Parathyroid adenoma (tissue), 2 donors: ENCODE measurements at regions not wholly inside any gene's neighbourhood (a gene's known extent, or its start where the extent isn't known, plus 50 kb on each side); places are given as distances from the start of the nearest gene placed in this dataset.

Source experiments
- H2AFZ ChIP-seq: fragments of 300-600 bp; sonication (generic); one replicate; pipeline ENCODE4 v1.7.0; 2017; ENCODE audit warnings: antibody characterized with exemption, mild to moderate bottlenecking
- H3K27ac ChIP-seq: fragments of 300-600 bp; sonication (generic); one replicate; pipeline ENCODE4 v1.7.0; 2017
- H3K27me3 ChIP-seq: fragments of 300-600 bp; sonication (generic); one replicate; pipeline ENCODE4 v1.7.0; 2017; ENCODE audit warnings: low read length; ENCODE audit not compliant: control insufficient read depth, insufficient read depth
- H3K36me3 ChIP-seq: fragments of 300-600 bp; sonication (generic); one replicate; pipeline ENCODE4 v1.7.0; 2017; ENCODE audit warnings: low read length; ENCODE audit not compliant: control insufficient read depth, insufficient read depth
- H3K4me1 ChIP-seq: fragments of 300-600 bp; sonication (generic); one replicate; pipeline ENCODE4 v1.7.0; 2017; ENCODE audit warnings: control low read depth
- H3K4me2 ChIP-seq: fragments of 300-600 bp; sonication (generic); one replicate; pipeline ENCODE4 v1.7.0; 2017; ENCODE audit warnings: low read length
- H3K4me3 ChIP-seq: fragments of 300-600 bp; sonication (generic); one replicate; pipeline ENCODE4 v1.7.0; 2017; ENCODE audit warnings: low read depth, low read length
- H3K79me2 ChIP-seq: fragments of 300-600 bp; sonication (generic); one replicate; pipeline ENCODE4 v1.7.0; 2017; ENCODE audit warnings: control low read depth
- H3K9ac ChIP-seq: fragments of 300-600 bp; sonication (generic); one replicate; pipeline ENCODE4 v1.7.0; 2017; ENCODE audit warnings: mild to moderate bottlenecking
- H3K9me3 ChIP-seq: fragments of 300-600 bp; sonication (generic); one replicate; pipeline ENCODE4 v1.7.0; 2017; ENCODE audit warnings: low read length; ENCODE audit not compliant: control insufficient read depth
- CTCF ChIP-seq: fragments of 300-600 bp; sonication (generic); IDR thresholded peaks from one replicate; pipeline ENCODE4 v1.7.0; 2017; ENCODE audit warnings: antibody characterized with exemption, mild to moderate bottlenecking
- donor health status: primary hyperparathyroidism.

- Histone ChIP-seq H2AFZ (no peak overlapping the region), H3K79me2 (no peaks in the 10 kb centered on the region), H3K27ac (no peak overlapping the region), H3K27me3 (no peaks in the 10 kb centered on the region), H3K36me3 (no peaks in the 10 kb centered on the region), H3K4me1 (no peaks in the 10 kb centered on the region), H3K4me2 (no peak overlapping the region), H3K9ac (no peak overlapping the region), H3K4me3 (no peak overlapping the region), H3K9me3 (no peaks in the 10 kb centered on the region)
- no peak for TF ChIP-seq CTCF
Measured at GRCh38 chr12:115311875-115312274, 627.9 kb upstream of the TBX3 start.

GRCh38 chr12:115308918-115309317 lies 624.9 kb upstream of the TBX3 start:
- H3K36me3 ChIP-seq, result no peaks in the 10 kb centered on the region

GRCh38 chr12:115306380-115306779 lies 622.4 kb upstream of the TBX3 start:
- no peak overlapping the region for H2AFZ ChIP-seq
- no peak for TF ChIP-seq CTCF
- H3K9me3 ChIP-seq, result no peaks in the 10 kb centered on the region
- H3K36me3 ChIP-seq, result no peaks in the 10 kb centered on the region
- H3K4me3 ChIP-seq, result no peak overlapping the region
- no peak overlapping the region for H3K27ac ChIP-seq
- no peaks in the 10 kb centered on the region for H3K4me1 ChIP-seq
- H3K79me2 ChIP-seq, result no peaks in the 10 kb centered on the region
- no peak overlapping the region for H3K4me2 ChIP-seq
- no peak overlapping the region for H3K9ac ChIP-seq
- H3K27me3 ChIP-seq, result no peaks in the 10 kb centered on the region

More at GRCh38 chr12:115308918-115309317, 624.9 kb upstream of the TBX3 start:
- H3K9me3 ChIP-seq, result no peaks in the 10 kb centered on the region
- H3K4me1 ChIP-seq, result no peaks in the 10 kb centered on the region
- H3K27ac ChIP-seq, result no peak overlapping the region
- TF ChIP-seq CTCF, result no peak
- no peak overlapping the region for H2AFZ ChIP-seq
- H3K79me2 ChIP-seq, result no peaks in the 10 kb centered on the region
- H3K9ac ChIP-seq, result no peak overlapping the region
- H3K4me2 ChIP-seq, result no peak overlapping the region
- no peak overlapping the region for H3K4me3 ChIP-seq
- no peaks in the 10 kb centered on the region for H3K27me3 ChIP-seq

GRCh38 chr12:115305867-115306266 lies 621.9 kb upstream of the TBX3 start:
- Histone ChIP-seq H3K36me3 (no peaks in the 10 kb centered on the region), H3K9me3 (no peaks in the 10 kb centered on the region), H3K4me2 (no peak overlapping the region), H3K4me1 (no peaks in the 10 kb centered on the region), H3K79me2 (no peaks in the 10 kb centered on the region), H3K27me3 (no peaks in the 10 kb centered on the region), H2AFZ (no peak overlapping the region), H3K4me3 (no peak overlapping the region), H3K9ac (no peak overlapping the region), H3K27ac (no peak overlapping the region)
- no peak for TF ChIP-seq CTCF

GRCh38 chr12:115305275-115305674 lies 621.3 kb upstream of the TBX3 start:
- H3K27ac ChIP-seq, result no peak overlapping the region
- H3K27me3 ChIP-seq, result no peaks in the 10 kb centered on the region
- TF ChIP-seq CTCF, result no peak
- no peaks in the 10 kb centered on the region for H3K9me3 ChIP-seq
- no peak overlapping the region for H2AFZ ChIP-seq
- no peak overlapping the region for H3K9ac ChIP-seq
- H3K4me3 ChIP-seq, result no peak overlapping the region
- no peaks in the 10 kb centered on the region for H3K36me3 ChIP-seq
- no peaks in the 10 kb centered on the region for H3K4me1 ChIP-seq
- H3K4me2 ChIP-seq, result no peak overlapping the region
- no peaks in the 10 kb centered on the region for H3K79me2 ChIP-seq
